DMS153 treated with DMSO at 0.1 percent for 48 hours (cell line): ENCODE measurements at regions not wholly inside any gene's neighbourhood (a gene's known extent, or its start where the extent isn't known, plus 50 kb on each side); places are given as distances from the start of the nearest gene placed in this dataset.

ENCODE experiments used
- DNase-seq: peaks from one replicate; lab custom pipeline; 2025; ENCODE audit not compliant: unreplicated experiment; lab: John Stamatoyannopoulos, UW

DNA sequence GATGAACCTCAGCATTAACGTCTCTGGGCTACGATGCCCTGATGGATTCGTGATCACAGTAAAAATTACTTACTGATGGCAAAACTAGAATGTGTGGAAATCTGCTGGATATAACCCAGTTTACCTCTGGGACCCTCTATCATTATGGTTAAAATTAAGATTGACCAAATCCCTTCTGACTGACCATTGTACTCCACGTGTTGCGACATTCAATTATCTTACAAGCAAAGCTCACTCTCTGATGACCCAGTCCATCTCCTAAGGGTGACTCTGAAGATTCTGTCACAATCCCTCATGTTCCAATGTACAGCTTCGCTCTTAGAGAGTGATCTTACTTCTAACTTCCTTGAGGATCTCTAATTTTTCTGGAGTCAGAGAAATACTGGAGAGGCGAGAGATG lies 288.5 kb upstream of the RUNX1 start:
- DNase-seq: no peak

DNA sequence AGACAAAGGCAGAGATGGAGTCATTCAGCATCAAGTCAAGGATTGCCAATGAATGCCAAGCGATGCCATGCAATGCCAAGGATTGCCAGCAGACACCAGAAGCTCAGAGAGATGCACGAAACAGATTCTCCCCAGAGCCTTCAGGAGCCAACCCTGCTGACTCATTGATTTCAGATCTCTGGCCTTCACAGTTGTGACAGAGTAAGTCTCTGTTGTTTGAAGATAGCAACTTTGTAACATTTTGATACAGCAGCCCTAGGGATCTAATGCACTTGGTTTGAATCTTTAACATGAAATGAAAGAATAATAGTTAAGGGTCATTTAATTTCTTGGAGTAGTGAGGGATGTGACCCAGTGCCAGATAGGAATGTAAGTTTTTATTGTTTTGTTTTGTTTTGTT lies 287.4 kb upstream of the RUNX1 start:
- no peak for DNase-seq

DNA sequence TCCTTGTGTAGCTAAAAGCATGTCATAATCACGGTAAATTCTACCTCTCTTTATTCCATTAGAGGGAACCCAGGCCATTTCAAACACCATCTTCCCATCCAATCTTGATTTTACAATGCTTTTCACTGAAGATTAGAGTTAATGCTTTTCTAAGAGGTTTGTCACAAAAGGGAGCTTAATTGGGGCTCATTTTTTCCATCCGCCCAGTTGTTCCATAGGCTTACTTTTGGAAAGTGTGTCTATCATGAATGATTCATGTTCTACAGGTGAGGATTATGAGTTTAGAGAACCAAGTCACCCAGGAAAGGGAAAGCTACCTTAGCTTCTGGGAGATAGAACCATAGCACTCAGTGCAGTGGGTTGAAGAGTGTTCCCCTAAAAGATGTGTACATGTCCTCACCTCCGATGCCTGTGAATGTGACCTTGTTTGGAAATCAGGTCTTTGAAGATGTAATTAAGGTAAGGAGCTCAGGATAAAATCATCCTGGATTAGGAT lies 286.9 kb upstream of the RUNX1 start:
- no peak for DNase-seq

DNA sequence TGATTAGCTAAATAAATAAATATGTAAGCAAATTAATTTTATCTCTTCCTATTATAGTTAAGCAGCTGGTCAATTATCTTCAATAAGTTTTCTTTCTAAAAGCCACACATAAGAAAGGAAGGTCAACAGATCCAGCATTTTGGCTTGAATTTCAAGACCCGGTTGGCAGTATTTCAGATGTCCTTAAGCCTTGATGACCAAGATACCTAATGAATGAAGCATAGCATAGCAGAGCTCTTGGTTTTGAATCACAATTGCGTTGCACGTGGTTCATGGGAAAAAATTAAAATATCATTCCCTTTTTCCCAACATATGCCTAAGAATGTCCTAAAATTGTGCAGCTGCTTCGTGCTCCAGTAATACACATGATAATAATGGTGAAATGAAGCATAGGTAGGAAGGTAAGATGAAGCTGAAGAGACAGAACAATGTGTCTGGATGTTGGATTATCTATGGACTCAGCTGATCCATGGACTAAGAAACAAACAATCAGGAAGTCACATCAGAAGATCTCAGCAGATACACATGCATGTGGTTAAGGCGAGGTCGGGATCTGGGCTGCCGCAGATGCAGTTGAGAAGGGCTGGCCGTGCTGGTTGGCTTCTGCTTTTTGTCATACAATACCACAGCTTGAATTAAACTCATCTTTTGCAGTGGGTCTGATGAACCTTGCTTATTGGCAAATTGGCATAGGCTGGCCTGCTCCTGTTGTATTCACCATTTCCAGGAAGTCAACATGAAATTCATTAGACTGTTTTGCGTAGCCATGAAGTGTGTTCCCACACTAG lies 284.9 kb upstream of the RUNX1 start:
- no peak for DNase-seq

DNA sequence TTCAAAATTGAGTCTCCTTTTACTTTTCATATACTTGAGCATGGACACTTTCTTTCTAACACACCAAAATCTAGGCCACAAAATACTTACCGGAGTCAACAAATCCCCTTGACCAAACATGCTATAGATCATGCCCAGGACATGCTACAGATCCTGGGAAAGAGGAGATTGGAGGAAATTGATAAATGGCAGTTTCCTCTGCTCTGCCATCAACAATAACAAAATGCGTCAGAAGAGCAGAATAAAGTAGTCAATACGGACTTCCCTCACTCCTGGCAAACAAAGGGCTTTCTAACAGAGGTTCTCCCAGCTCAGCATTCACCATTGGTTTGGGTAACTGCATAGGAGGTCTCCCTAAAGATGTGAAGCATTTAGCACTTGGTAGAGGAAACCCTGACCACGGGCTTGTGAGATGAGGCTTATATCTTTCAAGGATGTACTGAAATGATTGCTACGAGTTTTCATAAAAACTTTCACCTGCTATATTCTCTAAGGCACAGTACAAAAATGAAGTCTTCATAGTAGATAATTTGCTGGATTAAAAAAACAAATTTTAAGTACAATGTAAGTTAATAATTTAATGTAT lies 283.8 kb upstream of the RUNX1 start:
- DNase-seq: no peak

DNA sequence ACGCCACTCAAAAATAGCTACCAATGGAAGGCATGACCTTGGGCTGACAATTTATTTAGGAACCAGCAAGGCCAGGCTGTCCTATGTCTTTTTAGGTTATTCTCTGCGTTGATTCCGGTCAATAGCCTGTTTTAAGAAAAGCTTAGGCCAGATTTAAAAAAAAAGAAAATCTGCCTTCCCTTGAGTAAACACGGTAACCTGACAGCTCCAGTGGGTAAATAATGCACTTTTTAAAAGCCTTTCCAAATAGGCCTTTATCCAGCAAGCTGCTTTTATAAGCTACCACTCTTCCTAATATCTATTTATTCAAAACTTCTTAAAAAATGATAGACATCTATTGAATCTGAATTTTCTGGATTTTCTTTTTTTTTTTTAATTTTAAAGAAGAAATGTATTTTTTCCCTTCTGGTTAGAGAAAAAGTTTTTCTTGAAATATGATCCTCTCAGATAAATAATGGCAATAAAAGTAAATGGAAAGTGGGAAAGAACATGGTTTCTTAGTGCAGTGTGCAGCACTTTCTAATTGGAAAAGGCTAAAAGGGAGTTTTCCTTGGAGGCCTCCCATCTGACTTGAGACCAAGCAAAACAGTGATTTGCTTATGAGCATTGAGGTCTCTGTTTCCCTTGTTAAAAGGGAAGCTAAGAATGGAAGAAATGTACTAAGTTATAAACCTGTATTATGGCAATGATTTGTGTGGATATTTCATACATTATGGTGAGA lies 281.0 kb upstream of the RUNX1 start:
- DNase-seq: no peak

DNA sequence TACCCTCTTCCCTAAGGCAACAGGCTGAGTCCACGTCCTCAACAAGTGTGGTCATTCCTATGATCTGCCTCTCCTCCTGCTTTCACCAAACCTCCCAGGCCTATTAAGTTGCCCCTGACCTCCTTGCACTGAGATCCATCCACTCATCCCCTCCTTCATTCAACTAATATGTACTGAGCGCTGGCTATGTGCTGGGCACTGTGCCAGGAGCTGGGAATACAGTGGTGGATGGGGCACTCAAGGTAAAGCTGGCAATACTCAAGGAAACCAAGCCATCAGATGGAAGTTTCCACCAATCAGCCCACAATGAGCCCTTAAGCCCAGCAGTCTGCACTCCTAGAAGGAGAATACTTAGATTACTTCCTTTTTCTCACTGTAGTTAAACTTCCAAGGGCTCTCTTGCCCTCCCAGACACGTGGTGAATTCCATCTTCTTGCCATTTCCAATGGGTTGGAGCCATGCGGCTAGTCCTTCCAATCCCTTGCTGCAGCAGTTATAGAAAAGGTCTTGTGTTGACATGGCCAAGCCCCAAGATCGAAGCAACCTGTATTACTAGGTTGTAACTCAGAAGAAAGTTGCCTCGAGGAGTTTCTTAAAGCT lies 279.9 kb upstream of the RUNX1 start:
- no peak for DNase-seq

DNA sequence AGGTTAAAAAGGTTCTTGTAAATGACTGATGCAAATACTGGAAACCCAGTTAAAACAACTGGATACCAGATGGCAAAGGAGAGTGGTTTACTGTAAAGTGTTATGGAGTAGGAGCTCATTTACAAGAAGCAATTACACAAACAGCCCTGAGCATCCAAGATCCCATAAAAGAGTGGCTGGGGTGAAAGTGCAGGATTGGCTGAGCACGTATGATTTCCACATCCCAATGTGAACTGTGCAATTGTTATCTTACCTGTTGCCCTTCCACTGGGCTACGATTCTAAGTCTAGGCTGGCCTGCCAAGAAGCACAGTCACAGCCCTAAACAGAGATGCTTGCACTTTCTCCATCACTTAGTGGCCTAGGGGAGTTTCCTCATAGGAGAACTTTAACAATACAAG lies 277.6 kb upstream of the RUNX1 start:
- DNase-seq: no peak

DNA sequence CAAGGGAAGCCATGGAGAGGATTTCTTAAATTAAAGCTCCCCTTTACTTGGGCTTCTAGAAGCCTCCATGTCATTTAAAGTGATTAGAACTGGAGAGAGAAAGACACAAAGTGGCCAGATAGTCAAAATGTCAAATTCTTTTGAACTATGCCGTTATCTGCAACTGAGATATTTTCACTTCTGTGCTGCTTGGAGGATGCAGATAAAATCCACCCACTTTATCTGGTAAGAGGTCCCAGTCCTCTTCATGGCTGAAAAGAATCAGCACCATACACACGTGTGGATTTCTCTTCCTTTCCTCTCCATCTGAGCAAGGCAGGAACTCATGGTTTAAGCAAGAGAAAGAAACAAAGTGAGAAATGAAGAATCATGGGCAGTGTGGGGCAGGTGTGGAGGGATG lies 276.9 kb upstream of the RUNX1 start:
- no peak for DNase-seq

DNA sequence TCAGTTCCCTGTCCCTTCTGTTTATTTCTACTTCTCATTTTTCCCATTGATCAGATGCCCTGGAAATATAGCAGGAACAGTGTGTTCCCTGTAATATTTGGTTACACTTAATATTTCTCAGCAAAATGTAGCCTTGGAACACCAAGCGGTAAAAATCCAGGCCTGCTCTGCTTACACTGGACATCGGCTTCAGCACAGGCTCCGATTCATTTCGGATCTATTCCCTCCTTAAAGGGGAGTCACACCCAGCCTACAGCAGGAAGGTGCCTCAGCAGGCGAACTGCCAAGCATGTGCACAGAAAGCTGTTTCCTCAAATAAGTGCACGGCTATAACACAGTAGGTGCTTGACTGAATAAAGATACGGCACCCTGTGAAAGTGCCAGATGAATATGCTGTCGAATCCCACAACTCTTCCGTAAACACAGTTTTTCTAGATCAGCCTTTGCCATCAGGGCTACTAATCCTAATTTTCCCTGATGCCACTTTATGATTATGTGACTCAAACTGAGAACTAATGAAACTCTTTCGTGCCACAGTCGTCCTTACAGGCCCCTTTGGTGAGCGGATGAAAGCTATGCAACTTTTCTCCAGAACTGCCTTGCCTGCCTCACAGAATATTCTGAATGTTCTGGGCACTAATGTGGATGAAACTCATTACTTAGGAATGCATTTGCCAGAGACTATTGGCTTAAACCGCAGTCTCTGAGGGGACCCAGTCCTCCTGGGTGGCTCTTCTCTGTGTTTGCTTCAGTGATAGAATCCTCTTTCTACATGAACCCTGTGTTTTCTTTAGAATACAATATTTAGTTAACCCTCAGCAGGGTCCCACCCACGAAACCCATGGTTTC lies 275.5 kb upstream of the RUNX1 start:
- no peak for DNase-seq

DNA sequence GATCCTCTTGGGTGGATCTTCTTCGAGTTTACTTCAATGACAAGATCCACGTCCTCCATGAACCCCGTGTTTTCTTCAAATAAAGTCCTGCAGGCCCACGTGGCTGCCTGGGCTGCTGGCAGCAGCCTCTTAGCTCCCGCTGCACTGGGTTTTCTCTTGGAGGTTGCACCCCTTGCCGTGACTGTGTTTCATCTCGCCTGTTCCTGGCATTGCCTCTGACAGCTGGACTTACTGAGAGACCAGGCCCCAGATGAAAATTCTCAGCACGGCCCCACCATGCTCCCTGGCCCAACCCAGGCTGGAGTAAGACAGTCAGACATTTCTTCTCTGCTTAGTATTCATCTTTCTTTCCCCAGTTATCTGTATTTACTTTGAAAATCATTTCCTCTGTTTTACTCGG lies 274.8 kb upstream of the RUNX1 start:
- no peak for DNase-seq

DNA sequence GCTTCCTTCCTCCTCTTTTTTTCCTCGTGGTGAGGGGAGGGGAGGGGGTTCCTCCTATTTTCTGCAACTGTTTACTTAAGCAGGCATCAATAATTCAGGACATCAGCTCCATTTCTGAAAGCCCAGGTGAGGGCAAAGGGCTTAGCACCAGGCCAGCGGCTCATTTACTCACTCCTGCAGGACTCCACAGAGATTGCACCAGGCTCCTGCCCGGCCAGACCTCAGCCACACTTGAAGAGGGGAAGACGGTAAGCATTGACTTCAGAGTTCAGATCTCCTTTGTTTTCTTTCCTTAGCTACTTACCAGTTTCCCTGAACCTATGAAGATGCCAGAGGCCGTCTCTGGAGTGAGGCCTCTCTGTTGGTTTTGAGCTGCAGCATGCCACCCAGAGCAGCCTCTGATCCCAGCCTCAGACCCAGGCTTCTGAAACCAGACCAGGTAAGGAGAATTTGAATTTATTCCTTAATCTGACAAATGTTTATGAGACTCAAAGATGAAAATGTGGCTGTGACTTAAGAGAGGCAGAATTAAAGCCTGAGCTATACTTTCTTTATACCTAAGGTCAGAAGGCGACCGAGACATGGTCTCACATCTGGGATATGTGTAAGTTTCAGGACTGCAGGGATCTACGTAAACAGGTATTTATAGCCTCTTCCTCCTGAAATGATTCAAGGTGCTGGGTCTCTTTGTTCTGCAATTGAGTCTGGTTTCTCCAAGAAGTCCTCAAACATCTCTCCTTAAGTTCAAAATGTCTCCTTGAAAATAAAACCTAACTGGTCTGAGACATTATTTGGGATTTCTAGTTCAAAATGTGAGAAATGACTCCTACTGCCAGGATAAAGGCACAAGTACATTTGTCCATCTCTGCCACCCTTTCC lies 272.5 kb upstream of the RUNX1 start:
- no peak for DNase-seq

DNA sequence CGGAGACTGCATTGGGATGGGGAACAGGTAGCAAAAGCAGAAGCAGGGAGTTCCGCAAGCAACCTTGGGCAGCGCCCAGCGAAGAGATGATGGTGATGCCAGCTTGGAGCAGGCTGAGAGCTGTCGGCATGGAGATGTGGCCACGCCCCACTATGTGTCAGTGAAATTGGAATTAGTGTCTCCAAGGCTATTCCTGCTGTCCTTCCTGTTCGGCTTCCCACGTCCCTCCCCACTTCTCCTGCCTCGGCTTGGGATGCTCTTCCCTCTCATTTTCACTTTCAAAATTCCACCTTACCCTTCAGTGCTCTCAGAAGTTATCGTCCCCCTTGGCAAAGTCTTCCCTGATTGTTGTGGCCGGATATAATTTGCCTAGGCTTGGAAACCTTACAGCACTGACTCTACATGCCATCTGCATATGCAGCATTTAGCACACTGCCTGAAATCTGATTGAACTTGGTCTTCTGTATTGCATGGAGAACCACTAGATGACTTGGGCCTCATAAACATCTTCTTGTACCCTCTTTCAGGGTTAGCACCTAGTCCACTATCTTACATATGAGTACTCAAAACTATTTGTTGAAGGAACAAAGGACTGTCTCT lies 270.7 kb upstream of the RUNX1 start:
- no peak for DNase-seq

DNA sequence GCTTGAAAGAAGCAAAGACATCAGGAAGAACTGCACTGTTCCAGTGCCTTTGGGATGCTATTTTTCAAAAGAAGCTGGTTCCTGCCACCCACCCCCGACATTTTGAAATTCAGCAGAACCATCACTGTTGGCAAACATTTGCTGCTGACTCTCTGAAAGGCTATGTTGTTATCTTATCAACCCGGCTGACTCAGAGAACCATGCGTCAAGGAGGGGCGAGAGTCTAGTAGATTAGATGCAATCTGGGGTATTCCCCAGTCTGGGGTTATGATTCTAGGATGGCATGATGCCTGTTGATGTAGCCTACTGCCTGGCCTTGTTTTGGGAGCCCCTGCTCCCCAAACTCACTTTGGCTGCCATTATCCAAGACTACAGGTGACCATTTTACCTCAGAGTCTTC lies 267.8 kb upstream of the RUNX1 start:
- no peak for DNase-seq

DNA sequence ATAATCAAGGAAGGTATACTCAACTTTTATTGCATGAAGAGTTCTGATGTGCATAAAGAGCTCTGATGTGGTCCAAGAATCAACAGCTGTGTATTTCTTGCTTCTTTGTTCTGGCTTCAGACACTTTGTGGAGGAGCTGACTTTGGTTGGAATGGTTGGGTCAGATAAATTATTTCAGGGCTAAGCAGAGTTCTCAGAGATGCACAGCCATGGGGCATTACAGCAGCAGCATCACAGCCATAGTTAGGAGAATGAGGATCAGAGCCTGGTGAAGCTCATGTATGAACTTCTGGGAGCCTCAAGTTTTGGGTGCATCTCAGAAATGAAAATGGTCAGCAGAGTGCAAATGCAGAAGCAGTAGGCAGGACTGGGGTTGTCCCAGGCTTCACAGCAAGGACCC lies 267.4 kb upstream of the RUNX1 start:
- no peak for DNase-seq

DNA sequence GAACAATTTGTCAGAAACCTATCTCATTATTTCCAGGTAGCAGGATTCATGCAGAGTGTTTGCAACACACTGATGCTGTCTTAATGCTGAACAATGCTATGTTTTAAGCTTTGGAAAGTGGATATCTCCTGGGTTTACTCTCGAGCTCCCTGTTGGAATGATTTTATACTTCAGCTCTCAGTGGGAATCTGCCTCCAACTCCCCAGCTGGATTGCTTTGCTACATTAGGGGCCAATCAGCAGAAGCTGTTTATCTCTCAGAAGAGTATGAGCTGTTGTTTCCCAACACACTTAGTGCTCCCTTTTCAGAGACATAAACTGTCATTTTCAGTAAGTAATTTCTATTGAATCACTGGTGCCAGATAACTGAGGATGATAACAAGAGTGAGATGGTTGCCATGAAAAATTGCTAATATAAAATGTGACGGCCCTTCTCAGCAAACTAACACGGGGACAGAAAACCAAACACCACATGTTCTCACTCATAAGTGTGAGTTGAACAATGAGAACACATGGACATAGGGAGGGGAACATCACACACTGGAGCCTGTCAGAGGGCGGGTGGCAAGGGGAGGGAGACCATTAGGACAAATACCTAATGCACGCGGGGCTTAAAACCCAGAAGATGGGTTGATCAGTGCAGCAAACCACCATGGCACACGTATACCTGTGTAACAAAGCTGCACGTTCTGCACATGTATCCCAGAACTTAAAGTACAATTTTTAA lies 265.9 kb upstream of the RUNX1 start:
- no peak for DNase-seq

DNA sequence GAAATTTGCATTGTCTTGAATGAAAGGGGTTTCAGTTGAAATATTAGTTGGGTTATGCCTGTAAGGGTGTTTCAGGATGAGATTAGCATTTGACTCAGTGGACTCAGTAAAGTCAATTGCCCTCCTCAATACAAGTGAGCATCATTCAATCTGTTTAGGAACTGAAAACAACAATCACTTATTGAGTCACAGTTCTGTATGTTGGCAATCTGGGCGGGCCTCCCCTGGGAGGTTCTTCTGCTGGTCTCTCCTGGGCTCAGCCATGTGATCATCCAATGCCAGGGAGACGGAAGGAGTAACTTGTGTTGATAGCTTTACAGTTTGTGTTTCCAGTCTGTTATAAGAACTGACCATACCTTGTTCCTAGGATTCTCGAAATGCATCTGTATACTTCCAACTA lies 262.9 kb upstream of the RUNX1 start:
- DNase-seq: no peak

DNA sequence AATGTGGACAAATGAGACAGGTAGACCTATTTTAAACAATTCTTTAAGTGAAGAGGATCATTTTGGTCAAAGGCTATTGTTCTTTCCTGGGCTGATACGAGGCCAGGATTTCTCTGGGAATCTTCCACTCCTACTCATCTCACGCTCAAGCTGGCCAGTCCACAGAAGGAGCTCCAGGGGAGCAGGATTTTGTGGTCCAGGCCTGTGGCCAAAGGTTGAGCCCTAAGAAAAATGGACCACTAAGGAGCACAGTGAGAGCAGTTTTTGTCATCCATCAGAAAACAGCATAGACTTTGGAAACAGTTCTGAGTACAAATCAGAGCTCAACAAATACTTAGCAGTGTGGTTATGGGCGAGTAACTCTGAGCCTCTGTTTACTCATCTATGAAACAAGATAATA lies 260.2 kb upstream of the RUNX1 start:
- no peak for DNase-seq

DNA sequence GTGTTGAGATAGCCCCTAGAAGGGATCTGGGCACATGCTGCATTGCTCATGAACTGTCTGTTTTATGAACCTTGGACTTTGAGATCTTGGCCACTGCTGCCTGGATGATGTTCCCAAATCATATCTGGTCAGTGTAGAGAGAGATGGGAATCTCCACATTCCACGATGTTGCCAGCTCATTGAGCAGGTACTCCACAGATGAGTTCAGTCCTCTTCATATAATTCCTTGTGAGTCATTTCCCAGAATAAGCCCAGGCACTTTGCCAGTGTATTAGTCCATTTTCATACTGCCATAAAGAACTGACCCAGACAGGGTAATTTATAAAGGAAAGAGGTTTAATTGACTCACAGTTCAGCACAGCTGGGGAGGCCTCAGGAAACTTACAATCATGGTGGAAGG lies 254.0 kb upstream of the RUNX1 start:
- no peak for DNase-seq
